C4-2B (cell line): ENCODE measurements at regions not wholly inside any gene's neighbourhood (a gene's known extent, or its start where the extent isn't known, plus 50 kb on each side); places are given as distances from the start of the nearest gene placed in this dataset.

Experiments
- ZFX ChIP-seq: fragments of 450-650 bp; IDR thresholded peaks from 2 replicates; pipeline ENCODE4 v1.6.1; 2017
- TF ChIP-seq, protein P1 (sequence below): fragments of 450-650 bp; conservative IDR thresholded peaks from 2 replicates; pipeline ENCODE4 v1.5.1; 2017; ENCODE audit warnings: mild to moderate bottlenecking

DNA sequence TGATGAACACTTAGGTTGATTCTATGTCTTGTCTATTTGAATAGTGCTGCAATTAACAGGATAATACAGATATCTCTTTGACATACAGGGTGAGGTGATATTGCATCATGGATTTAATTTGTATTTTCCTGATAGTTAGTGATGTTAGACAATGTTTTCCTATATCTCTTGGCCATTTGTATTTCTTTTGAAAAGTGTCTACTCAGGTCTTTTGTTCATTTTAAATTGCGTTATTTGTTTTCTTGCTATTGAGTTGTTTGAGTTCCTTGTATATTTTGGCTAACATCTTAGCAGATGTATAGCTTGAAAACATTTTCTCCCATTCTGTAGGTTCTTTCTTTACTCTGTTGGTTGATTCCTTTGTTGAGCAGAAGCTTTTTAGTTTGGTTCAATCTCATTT lies 460.6 kb downstream of the CCDC91 start:
- TF ChIP-seq, protein P1, sequence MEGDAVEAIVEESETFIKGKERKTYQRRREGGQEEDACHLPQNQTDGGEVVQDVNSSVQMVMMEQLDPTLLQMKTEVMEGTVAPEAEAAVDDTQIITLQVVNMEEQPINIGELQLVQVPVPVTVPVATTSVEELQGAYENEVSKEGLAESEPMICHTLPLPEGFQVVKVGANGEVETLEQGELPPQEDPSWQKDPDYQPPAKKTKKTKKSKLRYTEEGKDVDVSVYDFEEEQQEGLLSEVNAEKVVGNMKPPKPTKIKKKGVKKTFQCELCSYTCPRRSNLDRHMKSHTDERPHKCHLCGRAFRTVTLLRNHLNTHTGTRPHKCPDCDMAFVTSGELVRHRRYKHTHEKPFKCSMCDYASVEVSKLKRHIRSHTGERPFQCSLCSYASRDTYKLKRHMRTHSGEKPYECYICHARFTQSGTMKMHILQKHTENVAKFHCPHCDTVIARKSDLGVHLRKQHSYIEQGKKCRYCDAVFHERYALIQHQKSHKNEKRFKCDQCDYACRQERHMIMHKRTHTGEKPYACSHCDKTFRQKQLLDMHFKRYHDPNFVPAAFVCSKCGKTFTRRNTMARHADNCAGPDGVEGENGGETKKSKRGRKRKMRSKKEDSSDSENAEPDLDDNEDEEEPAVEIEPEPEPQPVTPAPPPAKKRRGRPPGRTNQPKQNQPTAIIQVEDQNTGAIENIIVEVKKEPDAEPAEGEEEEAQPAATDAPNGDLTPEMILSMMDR = no peak
- TF ChIP-seq ZFX = no peak
